ENCODE measurements at regions not wholly inside any gene's neighbourhood (a gene's known extent, or its start where the extent isn't known, plus 50 kb on each side); places are given as distances from the start of the nearest gene placed in this dataset.
"Not testable (repeated sequence)": the region's sequence is repeated elsewhere in the genome, so short reads cannot be mapped to it uniquely, and the experiment has no call there.

DNA sequence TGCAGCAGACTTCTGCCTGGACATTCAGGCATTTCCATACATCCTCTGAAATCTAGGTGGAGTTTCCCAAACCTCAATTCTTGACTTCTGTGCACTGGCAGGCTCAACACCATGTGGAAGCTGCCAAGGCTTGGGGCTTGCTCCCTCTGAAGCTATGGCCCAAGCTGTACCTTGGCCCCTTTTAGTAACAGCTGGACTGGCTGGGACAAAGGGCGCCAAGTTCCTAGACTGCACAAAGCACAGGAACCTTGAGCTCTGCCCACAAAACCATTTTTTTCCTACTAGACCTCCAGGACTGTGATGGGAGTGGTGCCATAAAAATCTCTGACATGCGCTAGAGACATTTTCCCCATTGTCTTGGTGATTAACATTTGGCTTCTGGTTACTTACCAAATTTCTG lies 127.1 kb upstream of the FUT9 start:
- not testable (repeated sequence) for TF ChIP-seq EZH2 (IDR thresholded peaks at IDR 0.05; ENCODE audit: borderline replicate concordance, low read length)
- TF ChIP-seq, protein P1, sequence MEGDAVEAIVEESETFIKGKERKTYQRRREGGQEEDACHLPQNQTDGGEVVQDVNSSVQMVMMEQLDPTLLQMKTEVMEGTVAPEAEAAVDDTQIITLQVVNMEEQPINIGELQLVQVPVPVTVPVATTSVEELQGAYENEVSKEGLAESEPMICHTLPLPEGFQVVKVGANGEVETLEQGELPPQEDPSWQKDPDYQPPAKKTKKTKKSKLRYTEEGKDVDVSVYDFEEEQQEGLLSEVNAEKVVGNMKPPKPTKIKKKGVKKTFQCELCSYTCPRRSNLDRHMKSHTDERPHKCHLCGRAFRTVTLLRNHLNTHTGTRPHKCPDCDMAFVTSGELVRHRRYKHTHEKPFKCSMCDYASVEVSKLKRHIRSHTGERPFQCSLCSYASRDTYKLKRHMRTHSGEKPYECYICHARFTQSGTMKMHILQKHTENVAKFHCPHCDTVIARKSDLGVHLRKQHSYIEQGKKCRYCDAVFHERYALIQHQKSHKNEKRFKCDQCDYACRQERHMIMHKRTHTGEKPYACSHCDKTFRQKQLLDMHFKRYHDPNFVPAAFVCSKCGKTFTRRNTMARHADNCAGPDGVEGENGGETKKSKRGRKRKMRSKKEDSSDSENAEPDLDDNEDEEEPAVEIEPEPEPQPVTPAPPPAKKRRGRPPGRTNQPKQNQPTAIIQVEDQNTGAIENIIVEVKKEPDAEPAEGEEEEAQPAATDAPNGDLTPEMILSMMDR (IDR thresholded peaks at IDR 0.05; ENCODE audit: low read length), result not testable (repeated sequence)
